H1 (cell line): ENCODE measurements at regions not wholly inside any gene's neighbourhood (a gene's known extent, or its start where the extent isn't known, plus 50 kb on each side); places are given as distances from the start of the nearest gene placed in this dataset.

ENCODE experiments used
- CTCF ChIA-PET: fragments of 300-600 bp; sonication (Branson Sonifier 250); formaldehyde crosslinking; loops from one replicate; lab custom pipeline; 2021; ENCODE audit not compliant: partially characterized antibody; lab: Charles Lee
- POLR2A ChIA-PET: fragments of 300-600 bp; sonication (Branson Sonifier 250); formaldehyde crosslinking; loops from one replicate; lab custom pipeline; 2021; ENCODE audit warnings: inconsistent platforms; ENCODE audit not compliant: partially characterized antibody; lab: Charles Lee
- DNase-seq, 2 experiments: peaks; one replicate each; pipeline versions ENCODE4 v3.0.0 to v3.0.0-alpha.2; 2010 to 2022; ENCODE audit warnings: low spot score in 2 of 2, low read depth in 1 of 2, mixed read lengths in 1 of 2
- FAIRE-seq: peaks from 2 replicates; lab custom pipeline; 2011; peaks lifted over from hg19 to GRCh38; lab: Jason Lieb, UNC
- H2AFZ ChIP-seq: 2 replicates; pipeline ENCODE4 v1.8.1; 2012; ENCODE audit warnings: low read length, inconsistent platforms
- H2AK5ac ChIP-seq: 2 replicates; pipeline ENCODE4 v1.6.1; 2013; ENCODE audit warnings: low read depth, low read length
- H2BK120ac ChIP-seq: replicated peaks from 2 replicates; pipeline ENCODE3; 2013; ENCODE audit warnings: low read depth, low read length, inconsistent platforms
- H2BK12ac ChIP-seq: 2 replicates; pipeline ENCODE4 v1.6.1; 2013; ENCODE audit warnings: low read depth, low read length
- H2BK15ac ChIP-seq: 2 replicates; pipeline ENCODE4 v1.6.1; 2013; ENCODE audit warnings: low read length
- H2BK20ac ChIP-seq: 2 replicates; pipeline ENCODE4 v1.6.1; 2013; ENCODE audit warnings: low read length
- H2BK5ac ChIP-seq: 2 replicates; pipeline ENCODE4 v1.6.1; 2013; ENCODE audit warnings: low read depth, low read length
- H3K14ac ChIP-seq: 2 replicates; pipeline ENCODE4 v1.6.1; 2013; ENCODE audit warnings: inconsistent platforms; ENCODE audit not compliant: insufficient read length
- H3K18ac ChIP-seq: 2 replicates; pipeline ENCODE4 v1.6.1; 2013; ENCODE audit warnings: low read length; ENCODE audit errors: extremely low read depth
- H3K23ac ChIP-seq: 2 replicates; pipeline ENCODE4 v1.6.1; 2013; ENCODE audit warnings: inconsistent platforms; ENCODE audit not compliant: insufficient read length
- H3K23me2 ChIP-seq: 2 replicates; pipeline ENCODE4 v1.6.1; 2013; ENCODE audit warnings: low read depth, low read length
- H3K27ac ChIP-seq: 2 replicates; pipeline ENCODE4 v1.6.1; 2011; ENCODE audit warnings: low read depth, low read length, inconsistent platforms
- H3K27me3 ChIP-seq, 4 experiments: replicated peaks in 1 of 4; 1 replicate in 1 of 4; 2 replicates in 3 of 4; pipeline versions ENCODE4 v1.6.1 to v1.8.1; 2011 to 2013; ENCODE audit warnings: low read length in 3 of 4, mild to moderate bottlenecking in 3 of 4, inconsistent platforms in 2 of 4, mixed read lengths in 2 of 4, moderate library complexity in 1 of 4; ENCODE audit not compliant: control insufficient read depth in 3 of 4, insufficient read depth in 3 of 4; ENCODE audit errors: extremely low read depth in 1 of 4
- H3K36me3 ChIP-seq, 4 experiments: 2 replicates each; pipeline versions ENCODE4 v1.6.1 to v1.8.1; 2011 to 2013; ENCODE audit warnings: mild to moderate bottlenecking in 4 of 4, low read length in 3 of 4, moderate library complexity in 2 of 4, control low read depth in 1 of 4, inconsistent platforms in 1 of 4; ENCODE audit not compliant: insufficient read depth in 4 of 4, control insufficient read depth in 2 of 4
- H3K4ac ChIP-seq: replicated peaks from 2 replicates; pipeline ENCODE3; 2013; ENCODE audit warnings: low read length, low read depth, mixed read lengths, inconsistent platforms; ENCODE audit not compliant: insufficient read length
- H3K4me1 ChIP-seq, 4 experiments: replicated peaks in 1 of 4; 1 replicate in 1 of 4; 2 replicates in 3 of 4; pipeline versions ENCODE4 v1.6.1 to v1.8.1; 2011 to 2013; ENCODE audit warnings: low read length in 3 of 4, inconsistent platforms in 2 of 4, mixed read lengths in 1 of 4; ENCODE audit not compliant: insufficient read depth in 4 of 4, control insufficient read depth in 3 of 4
- H3K4me2 ChIP-seq, 2 experiments: 2 replicates each; pipeline versions ENCODE4 v1.6.1 to v1.8.1; 2011 to 2013; ENCODE audit warnings: low read depth in 2 of 2, low read length in 2 of 2, control low read depth in 1 of 2, inconsistent platforms in 1 of 2, mild to moderate bottlenecking in 1 of 2; ENCODE audit not compliant: insufficient read depth in 1 of 2
- H3K4me3 ChIP-seq, 4 experiments: fragments of 200-600, 300-600 bp in 1 of 4; sonication (generic), shearing (Covaris generic), sonication (Bioruptor Twin) in 1 of 4; 2 replicates each; pipeline versions ENCODE4 v1.5.1 to v1.8.1; 2011 to 2016; ENCODE audit warnings: low read length in 4 of 4, low read depth in 3 of 4, control low read depth in 2 of 4, inconsistent platforms in 2 of 4, mild to moderate bottlenecking in 2 of 4, mixed read lengths in 1 of 4, moderate library complexity in 1 of 4; ENCODE audit not compliant: insufficient read depth in 2 of 4; ENCODE audit errors: extremely low read depth in 1 of 4
- H3K56ac ChIP-seq: replicated peaks from 2 replicates; pipeline ENCODE3; 2013; ENCODE audit warnings: low read depth, mild to moderate bottlenecking, mixed read lengths, low read length, inconsistent platforms; ENCODE audit not compliant: insufficient read length
- H3K79me1 ChIP-seq: 2 replicates; pipeline ENCODE4 v1.6.1; 2013; ENCODE audit warnings: low read depth, low read length, control low read depth
- H3K79me2 ChIP-seq, 2 experiments: 2 replicates each; pipeline versions ENCODE4 v1.6.1 to v1.8.1; 2012 to 2013; ENCODE audit warnings: low read length in 2 of 2, mild to moderate bottlenecking in 2 of 2, inconsistent platforms in 1 of 2; ENCODE audit not compliant: insufficient read depth in 2 of 2, control insufficient read depth in 1 of 2
- H3K9ac ChIP-seq, 4 experiments: replicated peaks in 1 of 4; 1 replicate in 1 of 4; 2 replicates in 3 of 4; pipeline versions ENCODE4 v1.6.1 to v1.8.1; 2011 to 2013; ENCODE audit warnings: low read depth in 3 of 4, low read length in 3 of 4, control low read depth in 2 of 4, mild to moderate bottlenecking in 2 of 4, moderate library complexity in 2 of 4, inconsistent platforms in 1 of 4; ENCODE audit errors: extremely low read depth in 1 of 4
- H3K9me3 ChIP-seq, 2 experiments: 2 replicates each; pipeline versions ENCODE4 v1.6.1 to v1.8.1; 2012 to 2013; ENCODE audit warnings: mild to moderate bottlenecking in 2 of 2, moderate library complexity in 2 of 2, control low read depth in 1 of 2, inconsistent platforms in 1 of 2, low read depth in 1 of 2, low read length in 1 of 2, mixed read lengths in 1 of 2; ENCODE audit not compliant: insufficient read depth in 2 of 2
- H4K20me1 ChIP-seq, 2 experiments: replicated peaks in 1 of 2; 2 replicates each; pipeline versions ENCODE3 to v1.8.1; 2011 to 2013; ENCODE audit warnings: inconsistent platforms in 2 of 2, low read length in 2 of 2, mild to moderate bottlenecking in 1 of 2; ENCODE audit not compliant: insufficient read depth in 2 of 2, control insufficient read depth in 1 of 2
- H4K5ac ChIP-seq: 2 replicates; pipeline ENCODE4 v1.6.1; 2013; ENCODE audit warnings: low read length, low read depth, mixed read lengths, inconsistent platforms; ENCODE audit not compliant: insufficient read length
- H4K8ac ChIP-seq: 2 replicates; pipeline ENCODE4 v1.8.0; 2013; ENCODE audit warnings: mild to moderate bottlenecking, moderate library complexity, low read length, inconsistent platforms; ENCODE audit not compliant: insufficient read depth; ENCODE audit errors: extremely low read depth
- H4K91ac ChIP-seq: replicated peaks from 2 replicates; pipeline ENCODE3; 2013; ENCODE audit warnings: low read length, mixed read lengths, inconsistent platforms; ENCODE audit not compliant: insufficient read length
- CEBPB ChIP-seq: IDR thresholded peaks from 2 replicates; pipeline ENCODE4 v1.6.1; 2012; ENCODE audit warnings: low read depth, low read length
- RXRA ChIP-seq: IDR thresholded peaks from 2 replicates; pipeline ENCODE4 v1.6.1; 2011; ENCODE audit warnings: low read depth, mild to moderate bottlenecking, low read length, moderate library complexity; ENCODE audit not compliant: insufficient read depth
- SAP30 ChIP-seq: fragments of 300-600 bp; sonication (generic); IDR thresholded peaks from 2 replicates; pipeline ENCODE4 v1.7.1; 2012; ENCODE audit warnings: low read length, moderate library complexity, mild to moderate bottlenecking, inconsistent platforms; ENCODE audit not compliant: insufficient read depth, insufficient replicate concordance

DNA sequence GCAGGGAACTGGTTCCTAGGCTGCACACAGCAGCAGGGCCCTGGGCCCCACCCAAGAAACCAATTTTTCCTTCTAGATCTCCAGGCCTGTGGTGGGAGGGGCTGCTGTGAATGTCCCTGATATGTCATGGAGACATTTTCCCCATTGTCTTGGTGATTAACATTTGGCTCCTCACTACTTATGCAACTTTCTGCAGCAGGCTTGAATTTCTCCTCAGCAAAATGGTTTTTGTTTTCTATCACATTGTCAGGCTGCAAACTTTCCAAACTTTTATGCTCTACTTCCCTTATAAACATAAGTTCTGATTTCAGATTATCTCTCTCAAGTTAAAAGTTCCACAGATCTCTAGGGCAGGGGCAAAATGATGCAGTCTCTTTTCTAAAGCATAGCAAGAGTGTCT is 310.2 kb upstream of the PCDH20 start:
- H3K4me1 ChIP-seq: no peaks in the 10 kb centered on the region
- no peaks in the 10 kb centered on the region for H3K36me3 ChIP-seq
- H3K56ac ChIP-seq: no peak overlapping the region
- ChIA-PET CTCF (no interaction called here), POLR2A (no interaction called here)
- H3K4me2 ChIP-seq: no peak overlapping the region
- H3K14ac ChIP-seq: no peak overlapping the region
- H3K9me3 ChIP-seq: no peaks in the 10 kb centered on the region
- no peak overlapping the region for H3K27ac ChIP-seq
- no peaks in the 10 kb centered on the region for H3K27me3 ChIP-seq
- no peak for FAIRE-seq
- H4K20me1 ChIP-seq: no peaks in the 10 kb centered on the region
- no peak overlapping the region for H2BK120ac ChIP-seq
- no peak overlapping the region for H4K91ac ChIP-seq
- H3K79me2 ChIP-seq: no peaks in the 10 kb centered on the region
- H2AFZ ChIP-seq: no peak overlapping the region
- H2BK15ac ChIP-seq: no peak overlapping the region
- no peak overlapping the region for H2BK20ac ChIP-seq
- H3K79me1 ChIP-seq: no peaks in the 10 kb centered on the region
- no peak overlapping the region for H4K5ac ChIP-seq
- H3K18ac ChIP-seq: no peak overlapping the region
- H4K8ac ChIP-seq: no peak overlapping the region
- no peak for DNase-seq
- no peak overlapping the region for H3K23ac ChIP-seq
- no peaks in the 10 kb centered on the region for H3K23me2 ChIP-seq
- H3K9ac ChIP-seq: no peak overlapping the region
- no peak overlapping the region for H3K4ac ChIP-seq
- no peak overlapping the region for H2BK5ac ChIP-seq
- TF ChIP-seq RXRA (no peak), CEBPB (no peak), SAP30 (no peak)
- TF ChIP-seq, all 59 proteins: peak for 0
- Histone ChIP-seq H3K4me3 (no peak overlapping the region), H2AK5ac (no peak overlapping the region), H2BK12ac (no peak overlapping the region)
